Smooth muscle cell (in vitro differentiated cells): ENCODE measurements at regions not wholly inside any gene's neighbourhood (a gene's known extent, or its start where the extent isn't known, plus 50 kb on each side); places are given as distances from the start of the nearest gene placed in this dataset.

ENCODE experiments used
- DNase-seq: peaks from one replicate; lab custom pipeline; 2025; ENCODE audit not compliant: unreplicated experiment; lab: John Stamatoyannopoulos, UW
- H2AFZ ChIP-seq: fragments of 200-600 bp; sonication (generic); 2 replicates; pipeline ENCODE4 v1.6.0; 2016; ENCODE audit warnings: antibody characterized with exemption, low read depth, mild to moderate bottlenecking
- H3F3A ChIP-seq: fragments of 200-600 bp; sonication (generic); 2 replicates; pipeline ENCODE4 v1.6.0; 2017; ENCODE audit warnings: antibody characterized with exemption, low read depth
- H3K27ac ChIP-seq: fragments of 200-600 bp; sonication (generic); 2 replicates; pipeline ENCODE4 v1.5.1; 2016; ENCODE audit warnings: low read depth, mild to moderate bottlenecking
- H3K27me3 ChIP-seq: fragments of 200-600 bp; sonication (generic); 2 replicates; pipeline ENCODE4 v1.6.1; 2016; ENCODE audit warnings: low read depth, mild to moderate bottlenecking
- H3K36me3 ChIP-seq: fragments of 200-600 bp; sonication (generic); 2 replicates; pipeline ENCODE4 v1.5.1; 2016; ENCODE audit warnings: low read depth
- H3K4me1 ChIP-seq: fragments of 200-600 bp; sonication (generic); 2 replicates; pipeline ENCODE4 v1.5.1; 2016; ENCODE audit warnings: low read depth
- H3K4me2 ChIP-seq: fragments of 200-600 bp; sonication (generic); 2 replicates; pipeline ENCODE4 v1.6.0; 2016; ENCODE audit warnings: mild to moderate bottlenecking
- H3K4me3 ChIP-seq: fragments of 200-600 bp; sonication (generic); 2 replicates; pipeline ENCODE4 v1.5.1; 2016; ENCODE audit warnings: mild to moderate bottlenecking
- H3K79me2 ChIP-seq: fragments of 200-600 bp; sonication (generic); 2 replicates; pipeline ENCODE4 v1.6.0; 2016; ENCODE audit warnings: low read depth, mild to moderate bottlenecking
- H3K9ac ChIP-seq: fragments of 200-600 bp; sonication (generic); 2 replicates; pipeline ENCODE4 v1.6.0; 2016; ENCODE audit warnings: low read depth
- H3K9me3 ChIP-seq: fragments of 200-600 bp; sonication (generic); replicated peaks from 2 replicates; pipeline ENCODE4 v1.5.1; 2016; ENCODE audit warnings: low read depth
- H4K20me1 ChIP-seq: fragments of 200-600 bp; sonication (generic); 2 replicates; pipeline ENCODE4 v1.6.0; 2016; ENCODE audit warnings: low read depth
- CTCF ChIP-seq: fragments of 200-600 bp; sonication (generic); IDR thresholded peaks from 2 replicates; pipeline ENCODE4 v1.5.1; 2017; ENCODE audit warnings: borderline replicate concordance, mild to moderate bottlenecking, antibody characterized with exemption; ENCODE audit not compliant: insufficient read depth, poor library complexity, severe bottlenecking
- WGBS: methylation state at CpG from one replicate; pipeline ENCODE4 v1.1.7; 2016; ENCODE audit warnings: low lambda C conversion rate; 5-methylcytosine and 5-hydroxymethylcytosine counted together

- no peaks in the 10 kb centered on the region for H3K79me2 ChIP-seq
- no peaks in the 10 kb centered on the region for H3K9me3 ChIP-seq
- no peaks in the 10 kb centered on the region for H4K20me1 ChIP-seq
- no peaks in the 10 kb centered on the region for H3F3A ChIP-seq
- no peak overlapping the region for H3K4me3 ChIP-seq
- no peaks in the 10 kb centered on the region for H3K36me3 ChIP-seq
- no peak overlapping the region for H2AFZ ChIP-seq
- H3K27ac ChIP-seq, result no peak overlapping the region
- H3K4me2 ChIP-seq, result no peak overlapping the region
- WGBS, result 76% methylated on average over 1 of the region's 1 CpG
- no peak overlapping the region for H3K9ac ChIP-seq
- no peak for DNase-seq
- no peaks in the 10 kb centered on the region for H3K27me3 ChIP-seq
- TF ChIP-seq CTCF, result no peak
- no peaks in the 10 kb centered on the region for H3K4me1 ChIP-seq
Observed at GRCh38 chr12:67498991-67499390, 149.6 kb upstream of the DYRK2 start.

GRCh38 chr12:67501362-67501761 is 147.2 kb upstream of the DYRK2 start:
- DNase-seq, result no peak
- Histone ChIP-seq H3K9me3 (no peaks in the 10 kb centered on the region), H3F3A (no peaks in the 10 kb centered on the region), H3K4me1 (peaks cover under 1% of the 10 kb centered on the region), H3K79me2 (no peaks in the 10 kb centered on the region), H3K4me3 (no peak overlapping the region), H3K27me3 (no peaks in the 10 kb centered on the region), H3K9ac (no peak overlapping the region), H2AFZ (no peak overlapping the region), H4K20me1 (no peaks in the 10 kb centered on the region), H3K4me2 (no peak overlapping the region), H3K27ac (no peak overlapping the region), H3K36me3 (no peaks in the 10 kb centered on the region)
- no peak for TF ChIP-seq CTCF
- 85% methylated on average over 2 of the region's 2 CpGs for WGBS

- no peaks in the 10 kb centered on the region for H3F3A ChIP-seq
- WGBS, result 81% methylated on average over 1 of the region's 1 CpG
- H2AFZ ChIP-seq, result no peak overlapping the region
- H3K4me3 ChIP-seq, result no peak overlapping the region
- no peaks in the 10 kb centered on the region for H4K20me1 ChIP-seq
- no peaks in the 10 kb centered on the region for H3K27me3 ChIP-seq
- no peak for TF ChIP-seq CTCF
- H3K4me2 ChIP-seq, result no peak overlapping the region
- no peak for DNase-seq
- no peak overlapping the region for H3K9ac ChIP-seq
- no peak overlapping the region for H3K27ac ChIP-seq
- no peaks in the 10 kb centered on the region for H3K9me3 ChIP-seq
- H3K79me2 ChIP-seq, result no peaks in the 10 kb centered on the region
- no peaks in the 10 kb centered on the region for H3K36me3 ChIP-seq
- peaks cover 7% of the 10 kb centered on the region for H3K4me1 ChIP-seq
Observed at GRCh38 chr12:67504026-67504425, 144.5 kb upstream of the DYRK2 start.

- H3K9ac ChIP-seq, result no peak overlapping the region
- H2AFZ ChIP-seq, result peak overlapping the region; percentile 78
- no peaks in the 10 kb centered on the region for H3K36me3 ChIP-seq
- H3K4me1 ChIP-seq, result peaks cover 7% of the 10 kb centered on the region
- H3K4me2 ChIP-seq, result peak overlapping the region; percentile 23
- no peaks in the 10 kb centered on the region for H3K27me3 ChIP-seq
- H3K79me2 ChIP-seq, result no peaks in the 10 kb centered on the region
- H3K9me3 ChIP-seq, result no peaks in the 10 kb centered on the region
- no peak overlapping the region for H3K27ac ChIP-seq
- no peak overlapping the region for H3K4me3 ChIP-seq
- WGBS, result 25% methylated on average over 3 of the region's 3 CpGs
- no peaks in the 10 kb centered on the region for H3F3A ChIP-seq
- no peak for DNase-seq
- no peak for TF ChIP-seq CTCF
- no peaks in the 10 kb centered on the region for H4K20me1 ChIP-seq
Observed at GRCh38 chr12:67506739-67507138, 141.8 kb upstream of the DYRK2 start.
